ENCODE measurements at regions not wholly inside any gene's neighbourhood (a gene's known extent, or its start where the extent isn't known, plus 50 kb on each side); places are given as distances from the start of the nearest gene placed in this dataset.
A peak's percentile ranks its signal among the peaks of the same experiment; 100 is the strongest.

GRCh38 chr4:162705130-162705803 is 461.4 kb downstream of the NAF1 start:
- TF ChIP-seq CTCF (IDR thresholded peaks at IDR 0.05; ENCODE audit: insufficient read depth, low read depth, low read length, missing control alignments), result no peak
- no peak overlapping the region for H3K4me3 ChIP-seq (ENCODE audit: low read depth, low read length)
- no peak for DNase-seq (ENCODE audit: low read depth)

GRCh38 chr4:162700815-162701361 is 465.8 kb downstream of the NAF1 start:
- H3K4me3 ChIP-seq (ENCODE audit: low read depth, low read length), result no peak overlapping the region
- no peak for TF ChIP-seq CTCF (IDR thresholded peaks at IDR 0.05; ENCODE audit: insufficient read depth, low read depth, low read length, missing control alignments)
- peak; percentile 12 for DNase-seq (ENCODE audit: low read depth)

GRCh38 chr4:162700358-162700757 is 466.3 kb downstream of the NAF1 start:
- H3K4me3 ChIP-seq (ENCODE audit: low read depth, low read length), result no peak overlapping the region
- DNase-seq (ENCODE audit: low read depth), result no peak
- TF ChIP-seq CTCF (IDR thresholded peaks at IDR 0.05; ENCODE audit: insufficient read depth, low read depth, low read length, missing control alignments), result no peak

GRCh38 chr4:162699629-162700028 is 467.1 kb downstream of the NAF1 start:
- peak; percentile 7 for DNase-seq (ENCODE audit: low read depth)
- no peak overlapping the region for H3K4me3 ChIP-seq (ENCODE audit: low read depth, low read length)
- TF ChIP-seq CTCF (IDR thresholded peaks at IDR 0.05; ENCODE audit: insufficient read depth, low read depth, low read length, missing control alignments), result no peak

GRCh38 chr4:162685410-162685809 is 481.3 kb downstream of the NAF1 start:
- no peak for DNase-seq (ENCODE audit: low read depth)
- H3K4me3 ChIP-seq (ENCODE audit: low read depth, low read length), result no peak overlapping the region
- no peak for TF ChIP-seq CTCF (IDR thresholded peaks at IDR 0.05; ENCODE audit: insufficient read depth, low read depth, low read length, missing control alignments)

- H3K4me3 ChIP-seq (ENCODE audit: low read depth, low read length), result no peak overlapping the region
- no peak for TF ChIP-seq CTCF (IDR thresholded peaks at IDR 0.05; ENCODE audit: insufficient read depth, low read depth, low read length, missing control alignments)
- DNase-seq (ENCODE audit: low read depth), result no peak
Observed at GRCh38 chr4:162684998-162685397, 481.7 kb downstream of the NAF1 start.

- no peak for DNase-seq (ENCODE audit: low read depth)
- TF ChIP-seq CTCF (IDR thresholded peaks at IDR 0.05; ENCODE audit: insufficient read depth, low read depth, low read length, missing control alignments), result no peak
- no peak overlapping the region for H3K4me3 ChIP-seq (ENCODE audit: low read depth, low read length)
Observed at GRCh38 chr4:162684371-162684700, 482.4 kb downstream of the NAF1 start.

Data from GM12865 (cell line).